ENCODE measurements at regions not wholly inside any gene's neighbourhood (a gene's known extent, or its start where the extent isn't known, plus 50 kb on each side); places are given as distances from the start of the nearest gene placed in this dataset.
"Not testable (repeated sequence)": the region's sequence is repeated elsewhere in the genome, so short reads cannot be mapped to it uniquely, and the experiment has no call there.

DNA sequence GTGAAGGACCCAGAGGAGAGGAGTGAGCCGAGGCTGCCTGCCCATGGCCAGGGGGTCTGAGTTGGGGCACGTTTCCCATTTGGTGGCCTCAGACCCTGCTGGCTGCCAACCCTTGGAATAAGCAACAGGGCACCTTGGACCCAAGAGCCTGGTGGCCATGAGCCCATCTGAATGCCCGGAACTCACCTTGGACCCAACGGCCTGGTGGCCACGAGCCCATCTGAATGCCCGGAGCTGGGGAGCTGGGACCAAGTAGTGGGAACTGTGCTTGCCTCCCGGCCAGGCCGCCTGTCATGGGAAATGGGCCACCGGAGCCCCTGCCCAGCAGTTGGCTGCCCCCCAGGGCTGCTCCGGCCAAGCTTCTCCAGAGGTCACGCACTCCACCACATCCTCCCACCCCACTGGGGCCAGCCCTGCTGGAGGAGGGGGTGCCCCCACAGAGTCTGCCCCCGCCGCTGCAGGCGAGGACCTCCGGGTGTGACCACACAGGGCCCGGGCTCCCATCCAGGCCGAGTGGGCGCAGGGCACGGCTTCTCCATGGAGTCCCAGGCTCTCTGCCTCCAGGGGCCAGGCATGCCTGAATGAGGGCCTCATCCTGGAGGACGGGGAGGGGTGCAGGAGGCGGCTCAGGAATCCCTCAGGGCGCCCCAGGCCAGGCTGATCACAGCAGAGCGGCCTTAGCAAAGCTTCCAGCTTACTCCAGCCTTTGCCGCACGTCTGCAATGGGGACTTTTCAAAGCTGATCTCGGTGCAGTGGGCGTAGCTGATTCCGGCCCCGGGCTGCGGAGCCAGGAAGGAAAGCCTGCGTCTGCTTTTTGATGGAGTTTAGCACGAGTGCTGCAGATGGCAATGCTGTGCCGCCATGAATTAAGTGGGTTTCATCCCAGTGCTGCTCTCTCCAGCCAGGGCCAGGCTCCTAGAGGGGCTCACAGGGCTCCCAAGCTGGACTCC, 146.3 kb downstream of the LAT start:
- H3K9me3 ChIP-seq (ENCODE audit: low read depth); H3K4me1 ChIP-seq; DNase-seq (ENCODE audit: low spot score); H3K27ac ChIP-seq; H3K9ac ChIP-seq; H3K4me3 ChIP-seq; H2AFZ ChIP-seq (replicated peaks); H3K27ac Mint-ChIP-seq; H3K4me1 Mint-ChIP-seq; H4K20me1 ChIP-seq (ENCODE audit: low read depth); H3K4me2 ChIP-seq; H3K79me2 ChIP-seq (ENCODE audit: low read depth); H3K36me3 Mint-ChIP-seq; H3F3A ChIP-seq (ENCODE audit: low read depth); H3K9me3 Mint-ChIP-seq; H3K4me3 Mint-ChIP-seq; H3K36me3 ChIP-seq; H3K27me3 Mint-ChIP-seq (ENCODE audit: insufficient read depth, low read depth): not testable (repeated sequence)
- H3K27me3 ChIP-seq, result peaks cover 11% of the 10 kb centered on the region

DNA sequence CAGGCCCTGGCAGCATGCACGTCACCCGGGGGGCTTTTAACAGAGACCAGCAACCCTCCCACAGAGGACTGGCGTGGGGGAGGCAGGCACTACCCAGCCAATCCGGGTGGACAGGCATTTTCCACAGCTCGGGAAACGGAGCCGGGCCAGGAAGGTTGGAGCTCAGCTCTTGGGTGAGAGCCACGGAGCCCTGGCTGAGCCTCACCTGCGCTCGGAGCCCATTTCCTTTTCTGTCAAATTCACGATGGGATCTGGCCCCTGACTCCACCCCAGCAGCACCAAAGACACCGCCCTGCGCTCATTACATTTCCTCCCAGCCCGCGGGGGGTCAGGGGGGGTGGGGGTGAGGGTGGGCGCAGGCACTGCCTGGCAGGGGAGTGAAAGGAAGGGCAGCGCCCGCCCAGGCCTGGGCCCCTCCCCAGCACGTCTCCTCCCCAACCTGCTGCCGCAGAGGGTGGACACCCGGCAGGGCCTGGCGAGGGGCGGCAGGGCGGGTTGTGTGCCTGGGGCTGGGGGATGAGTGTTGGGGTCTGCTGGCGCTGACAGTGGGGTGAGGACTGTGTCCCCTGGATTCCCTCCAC, 145.4 kb downstream of the LAT start:
- not testable (repeated sequence) for DNase-seq (ENCODE audit: low spot score); H3K36me3 Mint-ChIP-seq; H4K20me1 ChIP-seq (ENCODE audit: low read depth); H3K9me3 Mint-ChIP-seq; H2AFZ ChIP-seq (replicated peaks); H3K9ac ChIP-seq; H3K4me1 ChIP-seq; H3K27ac Mint-ChIP-seq; H3K4me2 ChIP-seq; H3K4me3 Mint-ChIP-seq; H3K79me2 ChIP-seq (ENCODE audit: low read depth); H3K4me3 ChIP-seq; H3K36me3 ChIP-seq; H3F3A ChIP-seq (ENCODE audit: low read depth); H3K27me3 Mint-ChIP-seq (ENCODE audit: insufficient read depth, low read depth); H3K9me3 ChIP-seq (ENCODE audit: low read depth); H3K27ac ChIP-seq; H3K4me1 Mint-ChIP-seq
- peaks cover 14% of the 10 kb centered on the region for H3K27me3 ChIP-seq

DNA sequence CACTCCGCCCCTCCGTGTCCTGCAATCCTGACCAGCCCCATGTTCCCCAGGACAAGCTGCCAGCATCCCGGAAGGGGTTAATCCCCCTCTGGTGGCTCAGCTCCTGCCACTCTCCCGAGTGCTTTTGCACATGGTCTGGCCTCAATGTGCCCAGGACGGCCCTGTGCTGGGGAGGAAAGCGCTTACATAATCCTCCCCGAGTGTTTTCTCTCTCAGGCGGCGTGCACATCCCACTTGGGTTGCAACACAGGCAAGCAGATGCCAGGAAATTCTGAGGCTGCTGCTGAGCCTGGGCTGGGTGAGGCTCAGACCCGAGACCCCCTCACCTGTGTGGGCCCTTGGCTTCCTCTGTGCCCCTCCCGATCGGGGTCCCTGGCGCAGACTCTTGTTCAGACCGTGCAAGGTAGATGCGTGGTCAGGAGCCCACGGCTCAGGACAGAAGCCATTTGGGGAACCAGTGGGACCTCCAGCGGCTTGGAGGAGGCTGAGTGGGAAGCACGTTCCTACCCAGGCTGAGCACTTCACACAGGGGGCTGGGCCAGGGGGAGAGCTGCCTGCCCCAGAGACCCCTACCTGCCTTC, 144.7 kb downstream of the LAT start:
- H3K36me3 ChIP-seq; H3K4me3 ChIP-seq; H3K27ac ChIP-seq; H3K9me3 Mint-ChIP-seq; H3K9ac ChIP-seq; H3K4me1 Mint-ChIP-seq; H3K27ac Mint-ChIP-seq; H4K20me1 ChIP-seq (ENCODE audit: low read depth); DNase-seq (ENCODE audit: low spot score); H2AFZ ChIP-seq (replicated peaks); H3K9me3 ChIP-seq (ENCODE audit: low read depth); H3K36me3 Mint-ChIP-seq; H3F3A ChIP-seq (ENCODE audit: low read depth); H3K27me3 Mint-ChIP-seq (ENCODE audit: insufficient read depth, low read depth); H3K4me1 ChIP-seq; H3K79me2 ChIP-seq (ENCODE audit: low read depth); H3K4me2 ChIP-seq; H3K4me3 Mint-ChIP-seq: not testable (repeated sequence)
- peaks cover 14% of the 10 kb centered on the region for H3K27me3 ChIP-seq

DNA sequence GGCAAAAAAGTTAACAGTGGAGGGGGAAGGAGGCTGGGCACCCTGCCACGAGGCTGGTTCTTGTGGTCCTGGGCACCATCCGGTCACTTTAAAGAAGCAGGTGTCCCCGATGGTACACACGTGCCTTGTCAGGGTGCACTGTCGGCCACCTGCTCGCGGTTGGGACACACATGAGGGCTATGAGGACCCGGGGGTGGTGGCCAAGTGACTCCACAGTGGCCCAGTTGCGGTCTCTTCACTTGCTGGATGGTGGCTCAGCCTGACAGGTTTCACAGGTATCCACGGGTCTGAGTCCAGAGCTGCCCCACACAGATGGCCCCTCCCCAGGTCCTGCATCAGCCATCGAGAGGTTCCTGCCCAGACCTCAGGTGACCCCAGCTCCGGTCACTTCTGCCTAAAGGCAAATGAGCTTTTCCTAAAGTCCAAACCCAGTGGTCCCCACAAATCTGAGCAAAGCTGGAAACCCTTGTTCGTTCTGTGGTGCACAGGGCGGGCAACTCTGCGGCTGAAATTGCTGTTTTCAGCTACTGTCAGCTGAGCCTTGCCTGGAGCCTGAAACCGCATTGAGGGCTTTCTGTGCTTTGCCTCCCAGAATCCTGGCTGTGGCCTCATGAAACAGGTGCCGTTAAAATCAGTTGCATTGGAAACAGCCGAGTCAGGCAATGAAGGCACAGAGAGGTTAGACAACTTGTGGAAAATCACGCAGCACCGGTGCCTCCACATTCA, 144.0 kb downstream of the LAT start:
- not testable (repeated sequence) for DNase-seq (ENCODE audit: low spot score); H3K36me3 ChIP-seq; H3K27me3 Mint-ChIP-seq (ENCODE audit: insufficient read depth, low read depth)

DNA sequence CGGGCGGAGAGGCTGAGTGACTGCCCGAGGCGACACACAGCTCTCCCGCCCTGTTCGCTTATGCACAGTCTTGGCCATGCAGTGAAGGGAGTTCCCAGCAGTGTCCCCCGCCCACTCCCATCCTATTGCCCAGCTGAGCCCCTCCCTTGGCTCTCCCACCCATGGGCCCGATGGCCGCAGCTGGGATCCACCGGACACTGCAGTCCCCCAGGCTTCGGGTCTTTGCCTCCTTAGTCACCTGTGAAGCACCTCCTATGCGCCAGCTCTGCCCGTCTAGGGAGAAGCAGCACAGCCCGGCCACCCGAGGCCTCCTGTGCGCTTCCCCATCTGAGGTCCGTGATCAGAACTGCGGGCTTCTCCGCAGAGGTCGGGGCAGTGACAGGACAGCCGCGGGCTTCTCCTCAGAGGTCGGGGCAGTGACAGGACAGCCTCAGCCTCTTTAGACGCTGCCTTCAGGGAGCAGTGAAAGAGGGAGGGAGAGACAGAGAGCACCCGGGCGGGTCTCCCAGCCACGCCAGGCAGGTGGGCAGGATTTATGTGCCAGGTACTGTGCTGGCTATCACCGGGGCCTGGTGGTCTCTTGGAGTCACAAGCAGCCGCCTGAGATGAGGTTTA, 143.1 kb downstream of the LAT start:
- H3K4me3 ChIP-seq; H3K4me1 Mint-ChIP-seq; H4K20me1 ChIP-seq (ENCODE audit: low read depth); H3K27ac Mint-ChIP-seq; H3K4me1 ChIP-seq; H3K4me2 ChIP-seq; H3K27me3 Mint-ChIP-seq (ENCODE audit: insufficient read depth, low read depth); H3K27ac ChIP-seq; H3K36me3 ChIP-seq; H3K36me3 Mint-ChIP-seq; H3K9me3 ChIP-seq (ENCODE audit: low read depth); H3K79me2 ChIP-seq (ENCODE audit: low read depth); H3K4me3 Mint-ChIP-seq; H2AFZ ChIP-seq (replicated peaks); DNase-seq (ENCODE audit: low spot score); H3K9ac ChIP-seq; H3K9me3 Mint-ChIP-seq; H3F3A ChIP-seq (ENCODE audit: low read depth): not testable (repeated sequence)
- H3K27me3 ChIP-seq, result peaks cover 18% of the 10 kb centered on the region

More for the DNA sequence above, 144.0 kb downstream of the LAT start:
- not testable (repeated sequence) for H3K9ac ChIP-seq; H3K79me2 ChIP-seq (ENCODE audit: low read depth); H3K4me3 Mint-ChIP-seq; H3K9me3 ChIP-seq (ENCODE audit: low read depth); H3K4me2 ChIP-seq; H4K20me1 ChIP-seq (ENCODE audit: low read depth); H3K36me3 Mint-ChIP-seq; H3K27ac ChIP-seq; H3K4me1 Mint-ChIP-seq; H3K27ac Mint-ChIP-seq; H3K4me3 ChIP-seq; H2AFZ ChIP-seq (replicated peaks); H3F3A ChIP-seq (ENCODE audit: low read depth); H3K4me1 ChIP-seq; H3K9me3 Mint-ChIP-seq
- peaks cover 18% of the 10 kb centered on the region for H3K27me3 ChIP-seq
